ENCODE measurements at regions not wholly inside any gene's neighbourhood (a gene's known extent, or its start where the extent isn't known, plus 50 kb on each side); places are given as distances from the start of the nearest gene placed in this dataset.

- DNase-seq (ENCODE audit: low read depth) = no peak
These were observed 364.0 kb downstream of the CNTN6 start for GRCh38 chr3:1456781-1457311.

DNA sequence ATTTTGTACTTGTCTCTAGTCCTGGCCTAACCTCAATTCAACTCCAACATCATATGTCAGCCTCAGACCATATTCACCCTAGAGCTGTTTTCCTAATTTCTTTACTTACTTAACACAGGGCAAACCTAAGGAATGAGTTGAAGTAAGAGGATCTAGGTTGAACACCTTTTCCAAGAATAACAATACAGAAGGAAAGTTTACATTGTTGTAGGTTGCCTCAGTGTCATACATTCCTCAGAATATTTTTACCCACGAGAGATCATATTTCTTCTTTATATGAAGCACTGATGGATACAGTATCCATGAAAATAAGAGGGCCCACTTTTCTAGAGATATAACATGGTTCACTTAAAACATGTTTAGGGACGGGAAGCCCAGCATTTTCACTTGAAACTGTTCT, 369.5 kb downstream of the CNTN6 start:
- no peak for DNase-seq (ENCODE audit: low read depth)

DNA sequence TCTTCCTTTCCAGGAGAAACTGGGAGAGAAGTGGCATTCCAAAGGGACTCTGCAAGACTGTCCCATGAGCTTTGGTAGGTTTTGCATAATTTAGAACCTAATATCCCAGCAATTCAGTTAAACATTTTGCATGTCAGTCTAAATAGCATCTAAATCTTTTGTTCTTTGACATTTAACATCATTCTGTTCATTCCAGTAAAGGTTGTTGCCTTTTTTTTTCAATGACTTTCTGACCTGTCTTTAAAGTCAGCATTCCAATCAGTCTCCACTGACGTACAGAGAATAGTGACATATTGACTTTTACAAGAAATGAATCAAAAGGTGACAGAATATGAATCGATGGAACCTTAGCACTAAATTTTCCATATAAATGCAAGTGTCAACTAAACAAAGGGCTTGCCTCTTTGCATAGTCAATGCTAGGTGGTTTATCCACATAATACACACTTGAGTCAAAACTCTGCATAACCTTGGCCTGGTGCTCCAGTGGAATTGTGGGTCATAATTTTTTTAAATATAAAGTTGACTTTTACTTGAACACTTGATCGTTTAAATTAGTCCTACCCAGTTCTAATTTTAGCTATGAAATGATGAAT, 370.1 kb downstream of the CNTN6 start:
- DNase-seq (ENCODE audit: low read depth) = no peak

- DNase-seq (ENCODE audit: low read depth) = peak; percentile 16
These were observed 372.3 kb downstream of the CNTN6 start for GRCh38 chr3:1465091-1465490.

- DNase-seq (ENCODE audit: low read depth) = no peak
These were observed 375.3 kb downstream of the CNTN6 start for GRCh38 chr3:1468145-1468544.

DNA sequence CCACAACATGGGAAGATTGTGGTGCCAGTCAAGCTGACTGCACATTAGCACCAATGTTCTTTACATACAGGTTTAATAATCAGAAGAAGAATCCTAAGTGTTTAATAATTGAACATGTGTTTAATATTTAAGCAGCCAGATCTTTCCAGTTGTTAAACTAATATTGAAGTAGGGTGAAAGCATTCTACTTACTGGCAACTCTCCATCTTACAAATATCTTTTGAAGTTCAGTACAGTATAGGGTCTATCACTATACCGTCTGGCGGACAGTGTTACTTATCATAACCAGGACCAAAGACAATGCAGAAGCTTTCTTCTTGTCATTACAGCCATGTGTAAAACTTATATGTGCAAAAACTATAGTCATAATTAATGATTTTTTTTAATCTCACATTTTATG, 376.4 kb downstream of the CNTN6 start:
- DNase-seq (ENCODE audit: low read depth) = peak; percentile 25

DNA sequence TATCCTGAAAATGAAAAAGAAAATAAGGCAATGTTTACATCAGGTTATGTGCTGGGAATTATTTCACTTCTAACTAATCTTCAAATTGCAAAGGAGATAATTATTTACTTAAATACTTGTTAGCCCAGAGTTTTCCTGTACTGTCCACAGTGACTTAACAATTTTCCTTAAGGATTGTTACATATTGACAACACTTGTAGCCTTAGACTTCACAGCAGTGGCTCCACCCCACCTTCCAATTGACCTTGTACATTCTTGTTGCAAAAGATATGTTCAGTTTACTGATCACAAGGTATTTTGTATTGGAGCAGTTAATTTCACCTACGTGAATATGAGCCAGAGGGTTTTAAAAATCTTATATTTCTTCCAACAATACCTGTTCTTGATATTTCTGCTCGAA, 376.9 kb downstream of the CNTN6 start:
- peak; percentile 34 for DNase-seq (ENCODE audit: low read depth)

- DNase-seq (ENCODE audit: low read depth) = no peak
These were observed 384.8 kb downstream of the CNTN6 start for GRCh38 chr3:1477669-1478068.

GRCh38 chr3:1495466-1495865, 402.6 kb downstream of the CNTN6 start:
- DNase-seq (ENCODE audit: low read depth) = no peak

DNA sequence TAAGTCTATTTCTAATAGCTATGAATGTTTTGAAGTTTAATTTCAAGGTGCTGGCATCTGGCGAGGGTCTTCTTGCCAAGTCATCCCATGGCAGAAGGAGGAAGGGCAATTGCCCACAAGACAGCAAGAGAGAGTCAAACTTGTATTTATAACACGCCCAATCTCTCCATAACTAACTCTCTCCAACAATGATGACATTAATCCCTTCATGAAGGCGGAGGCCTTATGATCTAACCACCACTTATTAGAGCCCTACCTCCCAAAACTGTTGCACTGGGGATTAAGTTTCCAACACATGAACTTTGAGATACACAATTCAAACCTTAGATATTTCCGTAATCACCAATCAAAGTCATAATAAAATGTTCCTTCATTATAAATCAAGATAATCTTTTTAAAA, 406.9 kb downstream of the CNTN6 start:
- no peak for DNase-seq (ENCODE audit: low read depth)

GRCh38 chr3:1501406-1502115, 408.7 kb downstream of the CNTN6 start:
- no peak for DNase-seq (ENCODE audit: low read depth)

DNA sequence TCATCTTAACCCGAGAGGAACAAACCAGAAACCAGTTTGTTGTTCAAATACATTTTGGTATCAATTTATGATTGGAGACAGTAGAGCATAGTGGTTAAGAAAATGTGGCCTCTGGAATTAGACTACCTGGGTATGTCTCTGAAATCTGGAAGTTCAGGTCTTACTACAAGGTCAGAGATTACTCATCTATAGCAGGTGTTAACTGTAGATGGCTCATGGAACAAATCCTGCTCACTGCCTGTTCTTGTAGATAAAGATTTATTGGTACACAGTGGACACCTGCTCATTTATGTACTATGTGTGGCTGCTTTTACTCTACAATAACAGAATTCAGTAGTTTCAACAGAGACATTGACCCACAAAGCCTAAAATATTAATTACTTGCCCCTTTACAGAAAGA, 413.3 kb downstream of the CNTN6 start:
- DNase-seq (ENCODE audit: low read depth) = no peak

DNA sequence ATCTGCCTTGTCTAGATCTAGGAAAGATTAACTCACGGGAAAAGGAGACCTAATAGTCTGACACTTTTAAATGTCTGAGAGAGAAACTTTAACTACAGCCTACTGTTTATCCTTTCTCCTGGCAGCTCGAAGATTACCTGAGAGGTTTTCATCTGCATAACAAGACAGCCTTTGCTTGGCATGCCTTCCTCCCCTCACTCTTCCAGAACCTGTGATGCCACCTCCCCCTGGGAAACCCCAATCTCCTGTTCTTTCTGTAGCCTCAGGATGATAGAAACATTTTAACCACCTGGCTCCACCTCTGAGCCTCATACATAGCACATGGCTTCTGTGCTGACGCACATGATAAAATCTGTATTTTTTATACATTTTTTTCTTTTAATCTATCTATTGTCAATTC, 420.8 kb downstream of the CNTN6 start:
- DNase-seq (ENCODE audit: low read depth) = no peak

DNA sequence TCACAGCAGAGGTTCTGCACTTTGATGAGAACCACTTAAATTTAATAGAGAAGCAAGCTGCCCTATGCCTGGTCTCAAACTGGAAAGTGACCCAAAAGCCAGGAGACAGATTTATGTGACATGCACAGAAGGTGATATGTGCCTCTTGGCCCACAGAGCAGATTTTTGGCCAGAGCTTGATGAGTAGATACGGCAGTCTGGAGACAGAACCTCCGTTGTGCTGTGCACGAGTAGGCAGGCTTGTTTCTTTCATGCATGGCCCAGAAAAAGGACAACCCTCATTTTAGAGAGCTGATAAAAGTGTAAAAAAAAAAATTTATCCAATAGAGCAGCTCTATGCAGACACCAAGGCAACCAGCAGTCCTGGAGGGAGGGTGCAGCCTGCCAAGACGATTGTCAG, 423.1 kb downstream of the CNTN6 start:
- DNase-seq (ENCODE audit: low read depth) = no peak

DNA sequence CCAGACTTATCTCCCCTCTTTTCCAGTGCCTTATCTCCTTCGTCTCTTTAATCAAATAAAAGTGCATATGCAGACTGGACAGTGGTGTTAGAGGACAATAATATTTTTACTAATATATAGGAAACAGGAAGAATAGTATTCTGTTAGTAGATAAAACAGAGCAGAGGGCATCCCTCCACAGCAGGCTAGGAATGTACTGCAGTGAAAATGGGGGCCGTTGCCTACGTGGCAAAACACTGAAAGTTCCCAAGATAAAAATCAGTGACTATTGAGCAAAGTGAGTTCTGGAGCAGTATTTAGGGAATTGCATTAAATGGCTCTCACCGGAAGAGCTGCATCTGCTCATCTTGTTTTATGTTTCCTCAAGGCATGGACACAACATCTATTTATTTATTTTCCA, 435.0 kb downstream of the CNTN6 start:
- DNase-seq (ENCODE audit: low read depth) = no peak

DNA sequence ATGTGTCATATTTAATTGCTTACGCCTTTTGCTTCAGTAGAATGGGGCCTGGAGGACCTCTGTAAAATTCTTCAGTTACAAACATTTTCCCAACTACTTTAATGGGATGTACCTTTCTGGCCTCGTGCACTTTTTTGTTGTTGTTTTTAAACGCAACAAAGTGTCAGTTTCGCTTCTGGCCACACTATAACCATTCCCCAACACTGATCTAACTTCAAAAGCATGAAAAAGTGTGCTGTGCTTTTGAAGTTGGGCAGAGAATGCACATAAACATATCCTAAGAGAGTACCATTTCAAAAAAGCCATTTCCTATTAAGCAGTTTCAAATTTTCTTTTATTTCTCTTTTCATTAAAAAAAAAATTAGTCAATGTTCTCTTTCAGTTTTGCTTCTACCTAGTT, 435.8 kb downstream of the CNTN6 start:
- no peak for DNase-seq (ENCODE audit: low read depth)

DNA sequence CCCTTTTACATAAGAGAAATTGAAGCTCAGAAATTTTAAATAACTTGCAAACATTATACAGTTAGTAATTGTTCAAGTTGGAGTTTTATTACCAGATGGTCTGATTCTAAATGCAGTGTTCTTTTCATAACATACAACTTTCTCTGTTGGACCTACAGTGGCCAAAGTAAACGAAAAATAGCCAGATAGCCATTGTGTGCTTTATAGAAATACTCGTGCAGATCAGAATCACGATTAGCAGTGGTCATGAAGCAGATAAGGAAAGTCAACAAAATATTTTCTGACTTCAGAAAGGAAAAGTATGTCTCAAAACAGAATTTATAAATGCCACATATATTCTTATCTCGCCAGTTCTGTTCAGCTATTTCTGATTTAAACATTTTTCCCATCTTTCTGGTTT, 436.9 kb downstream of the CNTN6 start:
- DNase-seq (ENCODE audit: low read depth) = no peak

GRCh38 chr3:1531981-1532380, 439.2 kb downstream of the CNTN6 start:
- DNase-seq (ENCODE audit: low read depth) = no peak

DNA sequence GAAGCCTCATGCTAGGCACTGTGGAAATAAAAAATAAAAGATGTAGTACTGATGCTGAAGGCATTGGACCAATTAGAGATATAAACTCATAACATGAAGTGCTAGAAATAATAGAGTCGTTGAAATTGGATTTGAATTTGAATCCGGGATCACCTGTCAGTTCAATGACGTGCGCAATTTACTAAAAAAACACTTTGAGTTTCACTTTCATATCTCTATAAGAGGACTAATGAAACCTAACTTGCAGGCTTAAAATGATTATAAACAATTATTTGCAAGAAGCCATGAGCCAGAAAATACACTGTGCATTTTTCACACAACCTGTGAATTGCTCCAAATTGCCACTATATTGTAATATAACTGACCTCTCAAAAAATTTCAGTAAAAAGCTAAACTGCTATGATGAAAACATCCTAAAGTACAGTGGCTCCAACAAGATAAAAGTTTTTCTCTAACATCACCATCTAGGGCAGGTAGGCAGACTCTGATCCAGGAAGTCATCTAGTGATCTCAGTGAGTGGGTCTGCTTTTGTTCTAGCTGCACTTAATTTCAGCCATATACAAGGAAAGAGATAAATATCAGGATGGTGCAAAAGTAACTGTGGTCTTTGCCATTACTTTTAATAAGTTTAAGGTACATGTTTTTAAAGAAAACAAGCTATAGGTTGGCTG, 440.2 kb downstream of the CNTN6 start:
- DNase-seq (ENCODE audit: low read depth) = no peak

DNA sequence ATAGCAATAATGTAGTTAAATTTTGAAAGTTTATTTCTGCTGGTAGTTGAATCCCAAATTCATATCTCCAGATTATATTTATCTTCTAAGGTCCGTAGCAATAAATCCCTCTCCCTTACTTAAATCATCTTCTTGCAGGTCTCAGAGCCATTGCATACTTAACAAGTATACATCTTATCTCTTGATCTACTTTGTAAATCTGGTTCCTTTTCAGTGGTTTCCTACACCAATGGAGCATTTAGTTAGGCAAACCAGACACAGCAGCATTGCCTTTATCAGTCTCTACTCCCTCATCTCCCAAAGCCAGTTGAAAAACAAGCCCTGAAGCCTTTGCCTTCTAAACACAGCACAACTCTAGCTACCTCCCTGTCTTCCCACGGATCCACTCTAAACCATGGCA, 440.9 kb downstream of the CNTN6 start:
- DNase-seq (ENCODE audit: low read depth) = no peak

DNA sequence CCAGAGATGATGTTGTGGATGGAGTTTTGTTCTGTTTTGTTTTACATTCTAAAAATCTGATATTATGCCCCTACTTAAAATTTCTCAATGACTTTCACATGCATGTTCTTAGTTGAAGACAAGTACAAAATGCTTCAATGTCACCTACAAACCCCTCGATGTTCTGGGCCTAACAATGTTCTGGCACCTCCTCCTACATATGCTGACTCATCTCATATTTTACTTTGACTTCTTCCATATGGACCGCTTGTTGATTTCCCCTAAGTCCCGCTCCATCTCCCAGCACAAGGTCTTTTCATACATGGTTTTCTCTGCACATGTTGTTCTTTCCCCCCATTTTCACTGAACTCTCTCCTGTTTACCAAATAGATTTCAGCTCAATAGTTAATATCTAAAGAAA, 441.4 kb downstream of the CNTN6 start:
- DNase-seq (ENCODE audit: low read depth) = no peak

DNA sequence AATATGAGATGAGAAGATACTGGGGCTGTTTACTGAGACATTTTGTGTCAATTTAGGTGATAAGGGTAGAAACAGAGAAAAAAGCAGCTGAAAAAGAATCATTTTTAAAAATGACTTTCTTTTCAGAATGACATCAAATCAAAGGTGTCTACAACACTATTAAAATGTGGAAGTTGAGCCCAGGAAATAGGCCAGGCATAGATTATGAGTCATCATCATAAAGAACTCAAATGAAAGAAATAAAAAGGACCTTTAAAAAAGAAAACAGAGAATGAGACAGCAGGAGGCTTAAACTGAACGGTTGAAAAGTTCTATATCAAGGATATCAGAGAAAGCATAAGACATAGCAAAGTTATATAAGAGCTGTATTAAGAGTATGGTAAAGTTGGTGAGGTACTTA, 442.5 kb downstream of the CNTN6 start:
- peak; percentile 22 for DNase-seq (ENCODE audit: low read depth)

DNA sequence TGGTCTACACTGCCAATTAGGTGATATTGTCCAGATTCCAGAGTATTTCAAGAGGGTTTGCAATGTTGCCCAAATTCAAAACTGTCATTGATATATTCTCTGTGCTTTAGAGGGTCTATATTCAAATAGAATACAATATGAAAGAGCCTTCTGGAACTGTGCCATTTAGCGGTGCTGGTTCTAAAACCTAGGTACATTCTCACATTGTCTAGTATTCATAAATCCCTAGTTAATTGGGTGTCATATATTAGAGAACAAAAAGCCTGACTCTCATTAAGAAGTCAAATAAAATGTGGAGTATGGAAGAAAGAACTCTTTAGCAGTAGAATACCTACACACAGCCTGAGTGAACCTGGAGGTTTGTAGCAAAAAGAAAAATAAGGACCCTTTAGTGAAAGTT, 447.9 kb downstream of the CNTN6 start:
- no peak for DNase-seq (ENCODE audit: low read depth)
